ENCODE measurements at regions not wholly inside any gene's neighbourhood (a gene's known extent, or its start where the extent isn't known, plus 50 kb on each side); places are given as distances from the start of the nearest gene placed in this dataset.

DNA sequence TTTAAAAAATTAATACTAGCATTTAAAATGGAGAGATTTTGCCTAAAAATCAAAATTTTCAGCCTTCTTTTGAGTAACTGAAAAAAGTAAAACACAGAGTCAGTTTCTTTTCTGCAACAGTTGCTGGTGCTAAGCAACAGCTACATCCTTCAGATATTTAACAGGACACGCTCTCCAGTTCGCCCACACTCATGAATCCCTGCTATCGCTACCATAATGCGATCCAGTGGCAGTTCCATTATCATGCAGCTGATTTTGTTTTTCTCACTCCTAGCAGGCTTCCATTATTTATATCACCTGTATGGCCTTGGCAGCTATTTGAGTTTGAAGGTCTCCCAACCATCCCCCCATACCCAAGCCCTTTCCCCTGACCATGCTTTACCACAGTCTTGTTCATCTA is 93.1 kb upstream of the NCKAP5 start:
- Histone ChIP-seq H3K9me2 (no peaks in the 10 kb centered on the region), H3K4me1 (ENCODE audit: control insufficient read depth in 1 of 2, insufficient read depth in 2 of 2, low read depth in 1 of 2, low read length in 1 of 2) (peaks cover 0 to 5% of the 10 kb centered on the region in 2 experiments; a peak in 2 of 4 replicates), H3F3A (replicated peaks; ENCODE audit: insufficient read depth) (no peaks in the 10 kb centered on the region), H3K9me3 (no peaks in the 10 kb centered on the region), H3K27me3 (ENCODE audit: insufficient read depth) (no peaks in the 10 kb centered on the region), H3K9ac (no peak overlapping the region), H4K20me1 (ENCODE audit: insufficient read depth) (no peaks in the 10 kb centered on the region), H3K4me2 (no peak overlapping the region), H3K27ac (ENCODE audit: low read depth in 2 of 2, low read length in 1 of 2) (no peak overlapping the region), H2AFZ (ENCODE audit: low read depth) (no peak overlapping the region), H3K79me2 (ENCODE audit: insufficient read depth) (no peaks in the 10 kb centered on the region), H3K36me3 (replicated peaks in 1 of 2; ENCODE audit: control insufficient read depth in 1 of 2, insufficient read depth in 2 of 2, low read length in 1 of 2) (no peaks in the 10 kb centered on the region), H3K4me3 (ENCODE audit: low read depth in 2 of 2, low read length in 1 of 2) (no peak overlapping the region)
- 89% methylated on average over 4 of the region's 4 CpGs for WGBS (ENCODE audit: low lambda C conversion rate)
- POLR2A ChIA-PET = no interaction called here
- no peak for DNase-seq
- TF ChIP-seq ELF1 (IDR thresholded peaks at IDR 0.05) (no peak), TAF1 (IDR thresholded peaks at IDR 0.05; ENCODE audit: borderline replicate concordance, low read depth, low read length) (no peak), MXI1 (IDR thresholded peaks at IDR 0.05; ENCODE audit: low read depth, low read length) (no peak), GABPA (IDR thresholded peaks at IDR 0.05; ENCODE audit: low read depth) (no peak), RXRA (IDR thresholded peaks at IDR 0.05; ENCODE audit: borderline replicate concordance, low read depth) (no peak), NRF1 (IDR thresholded peaks at IDR 0.05; ENCODE audit: low read depth, low read length) (no peak), FOXJ3 (CRISPR knock-in tag; IDR thresholded peaks at IDR 0.05) (no peak), CTCF (IDR thresholded peaks at IDR 0.05) (no peak), RCOR1 (IDR thresholded peaks at IDR 0.05; ENCODE audit: low read length) (no peak), SIN3A (IDR thresholded peaks at IDR 0.05; ENCODE audit: borderline replicate concordance, low read depth, low read length) (no peak), MAX (IDR thresholded peaks at IDR 0.05; ENCODE audit: low read depth) (no peak), EZH2phosphoT487 (IDR thresholded peaks at IDR 0.05; ENCODE audit: borderline replicate concordance, low read depth) (no peak), TEAD4 (IDR thresholded peaks at IDR 0.05; ENCODE audit: borderline replicate concordance, insufficient read depth) (no peak), FOSL2 (IDR thresholded peaks at IDR 0.05; ENCODE audit: borderline replicate concordance, low read depth) (no peak), SMC3 (IDR thresholded peaks at IDR 0.05; ENCODE audit: low read depth, low read length) (no peak)
- TF ChIP-seq, protein P1, sequence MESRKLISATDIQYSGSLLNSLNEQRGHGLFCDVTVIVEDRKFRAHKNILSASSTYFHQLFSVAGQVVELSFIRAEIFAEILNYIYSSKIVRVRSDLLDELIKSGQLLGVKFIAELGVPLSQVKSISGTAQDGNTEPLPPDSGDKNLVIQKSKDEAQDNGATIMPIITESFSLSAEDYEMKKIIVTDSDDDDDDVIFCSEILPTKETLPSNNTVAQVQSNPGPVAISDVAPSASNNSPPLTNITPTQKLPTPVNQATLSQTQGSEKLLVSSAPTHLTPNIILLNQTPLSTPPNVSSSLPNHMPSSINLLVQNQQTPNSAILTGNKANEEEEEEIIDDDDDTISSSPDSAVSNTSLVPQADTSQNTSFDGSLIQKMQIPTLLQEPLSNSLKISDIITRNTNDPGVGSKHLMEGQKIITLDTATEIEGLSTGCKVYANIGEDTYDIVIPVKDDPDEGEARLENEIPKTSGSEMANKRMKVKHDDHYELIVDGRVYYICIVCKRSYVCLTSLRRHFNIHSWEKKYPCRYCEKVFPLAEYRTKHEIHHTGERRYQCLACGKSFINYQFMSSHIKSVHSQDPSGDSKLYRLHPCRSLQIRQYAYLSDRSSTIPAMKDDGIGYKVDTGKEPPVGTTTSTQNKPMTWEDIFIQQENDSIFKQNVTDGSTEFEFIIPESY (IDR thresholded peaks at IDR 0.05; ENCODE audit: borderline replicate concordance, low read depth) = no peak
- CTCF ChIA-PET = interaction anchor here (1.7 kb wide), 1 partner anchor 119 kb away, joined by 4 read pairs; no protein-coding TSS in a partner anchor
